Thymus (tissue), 11 donors: ENCODE measurements at regions not wholly inside any gene's neighbourhood (a gene's known extent, or its start where the extent isn't known, plus 50 kb on each side); places are given as distances from the start of the nearest gene placed in this dataset.
A peak's percentile ranks its signal among the peaks of the same experiment; 100 is the strongest.
"Not testable (repeated sequence)": the region's sequence is repeated elsewhere in the genome, so short reads cannot be mapped to it uniquely, and the experiment has no call there.

Source experiments
- DNase-seq, 9 donors: peaks; one replicate each; pipeline ENCODE4 v3.0.0-alpha.2; 2013; ENCODE audit warnings: low spot score in 9 of 9, low read depth in 6 of 9, missing footprints in 1 of 9
- H3K27ac ChIP-seq, 2 donors: one replicate each; pipeline ENCODE4 v1.5.1; 2013; ENCODE audit warnings: control low read depth in 1 of 2, low read depth in 1 of 2, low read length in 1 of 2, mild to moderate bottlenecking in 1 of 2, moderate library complexity in 1 of 2
- H3K27me3 ChIP-seq, 2 donors: one replicate each; pipeline ENCODE4 v1.5.1; 2013; ENCODE audit warnings: low read length in 1 of 2; ENCODE audit not compliant: control insufficient read depth in 2 of 2, insufficient read depth in 1 of 2
- H3K36me3 ChIP-seq, 2 donors: one replicate each; pipeline ENCODE4 v1.5.1; 2013; ENCODE audit warnings: low read length in 1 of 2, mild to moderate bottlenecking in 1 of 2, moderate library complexity in 1 of 2; ENCODE audit not compliant: control insufficient read depth in 2 of 2, insufficient read depth in 2 of 2
- H3K4me1 ChIP-seq, 2 donors: one replicate each; pipeline ENCODE4 v1.5.1; 2013; ENCODE audit warnings: low read length in 2 of 2; ENCODE audit not compliant: control insufficient read depth in 2 of 2, insufficient read depth in 2 of 2
- H3K4me3 ChIP-seq, 2 donors: one replicate each; pipeline ENCODE4 v1.5.1; 2013; ENCODE audit warnings: low read length in 2 of 2, control low read depth in 1 of 2, mild to moderate bottlenecking in 1 of 2
- H3K9me3 ChIP-seq, 2 donors: one replicate each; pipeline ENCODE4 v1.5.1; 2013; ENCODE audit warnings: low read length in 1 of 2, mild to moderate bottlenecking in 1 of 2; ENCODE audit not compliant: control insufficient read depth in 2 of 2, insufficient read depth in 1 of 2
- WGBS: extraction: QIAGEN DNeasy Blood & Tissue Kit; methylation state at CpG from one replicate; pipeline ENCODE4 v1.1.7; 2013; 5-methylcytosine and 5-hydroxymethylcytosine counted together
- donor health status: healthy.

GRCh38 chr17:69690531-69690930 lies 276.0 kb downstream of the MAP2K6 start:
- WGBS = 95% methylated on average over 1 of the region's 1 CpG
- Histone ChIP-seq H3K4me3 (no peak overlapping the region), H3K9me3 (no peaks in the 10 kb centered on the region), H3K27ac (no peak overlapping the region), H3K4me1 (no peaks in the 10 kb centered on the region), H3K27me3 (no peaks in the 10 kb centered on the region), H3K36me3 (no peaks in the 10 kb centered on the region)
- no peak for DNase-seq

- H3K4me1 ChIP-seq = no peaks in the 10 kb centered on the region
- H3K4me3 ChIP-seq = no peak overlapping the region
- no peaks in the 10 kb centered on the region for H3K27me3 ChIP-seq
- no peaks in the 10 kb centered on the region for H3K36me3 ChIP-seq
- DNase-seq = no peak
- H3K9me3 ChIP-seq = no peaks in the 10 kb centered on the region
- H3K27ac ChIP-seq = no peak overlapping the region
Measured at GRCh38 chr17:69692171-69692570, 277.7 kb downstream of the MAP2K6 start.

- Histone ChIP-seq H3K9me3 (peaks cover 0 to 9% of the 10 kb centered on the region in 2 donors), H3K27ac (no peak overlapping the region), H3K4me3 (no peak overlapping the region), H3K4me1 (no peaks in the 10 kb centered on the region), H3K27me3 (no peaks in the 10 kb centered on the region), H3K36me3 (no peaks in the 10 kb centered on the region)
- DNase-seq = no peak
- 96% methylated on average over 7 of the region's 7 CpGs for WGBS
Measured at GRCh38 chr17:69695646-69696045, 281.1 kb downstream of the MAP2K6 start.

GRCh38 chr17:69696650-69697049 lies 282.2 kb downstream of the MAP2K6 start:
- Histone ChIP-seq H3K4me1 (no peaks in the 10 kb centered on the region), H3K27ac (no peak overlapping the region), H3K36me3 (no peaks in the 10 kb centered on the region), H3K9me3 (peaks cover 0 to 9% of the 10 kb centered on the region in 2 donors), H3K4me3 (no peak overlapping the region), H3K27me3 (no peaks in the 10 kb centered on the region)
- 92% methylated on average over 1 of the region's 1 CpG for WGBS
- no peak for DNase-seq

GRCh38 chr17:69698352-69698751 lies 283.9 kb downstream of the MAP2K6 start:
- not testable (repeated sequence) for H3K36me3 ChIP-seq, H3K27me3 ChIP-seq, H3K9me3 ChIP-seq, H3K4me3 ChIP-seq, DNase-seq, H3K27ac ChIP-seq, H3K4me1 ChIP-seq

- Histone ChIP-seq H3K9me3 (peaks cover 0 to 9% of the 10 kb centered on the region in 2 donors), H3K27me3 (no peaks in the 10 kb centered on the region), H3K4me1 (peaks cover 0 to 3% of the 10 kb centered on the region in 2 donors), H3K27ac (no peak overlapping the region), H3K4me3 (no peak overlapping the region), H3K36me3 (no peaks in the 10 kb centered on the region)
- DNase-seq = no peak
- 93% methylated on average over 1 of the region's 1 CpG for WGBS
Measured at GRCh38 chr17:69702078-69702477, 287.6 kb downstream of the MAP2K6 start.

- DNase-seq = no peak
- H3K27ac ChIP-seq = no peak overlapping the region
- H3K4me1 ChIP-seq = peaks cover 0 to 3% of the 10 kb centered on the region in 2 donors
- no peak overlapping the region for H3K4me3 ChIP-seq
- no peaks in the 10 kb centered on the region for H3K9me3 ChIP-seq
- 30% methylated on average over 1 of the region's 1 CpG for WGBS
- H3K27me3 ChIP-seq = no peaks in the 10 kb centered on the region
- no peaks in the 10 kb centered on the region for H3K36me3 ChIP-seq
Measured at GRCh38 chr17:69703751-69704150, 289.3 kb downstream of the MAP2K6 start.

GRCh38 chr17:69704935-69705334 lies 290.4 kb downstream of the MAP2K6 start:
- Histone ChIP-seq H3K27me3 (no peaks in the 10 kb centered on the region), H3K36me3 (no peaks in the 10 kb centered on the region), H3K4me3 (no peak overlapping the region), H3K27ac (no peak overlapping the region), H3K4me1 (peaks cover 0 to 3% of the 10 kb centered on the region in 2 donors), H3K9me3 (no peaks in the 10 kb centered on the region)
- DNase-seq = no peak
- WGBS = 90% methylated on average over 1 of the region's 1 CpG

- no peaks in the 10 kb centered on the region for H3K36me3 ChIP-seq
- no peak overlapping the region for H3K4me3 ChIP-seq
- WGBS = 79% methylated on average over 2 of the region's 2 CpGs
- peaks cover 0 to 3% of the 10 kb centered on the region in 2 donors for H3K4me1 ChIP-seq
- no peak overlapping the region for H3K27ac ChIP-seq
- H3K9me3 ChIP-seq = no peaks in the 10 kb centered on the region
- no peaks in the 10 kb centered on the region for H3K27me3 ChIP-seq
- DNase-seq = peak in 5 of 9 donors; percentile 10 to 64 (median 31)
Measured at GRCh38 chr17:69706127-69706526, 291.6 kb downstream of the MAP2K6 start.

GRCh38 chr17:69709441-69709840 lies 294.9 kb downstream of the MAP2K6 start:
- Histone ChIP-seq H3K4me3 (no peak overlapping the region), H3K9me3 (no peaks in the 10 kb centered on the region), H3K36me3 (no peaks in the 10 kb centered on the region), H3K4me1 (peaks cover 0 to 3% of the 10 kb centered on the region in 2 donors), H3K27ac (no peak overlapping the region), H3K27me3 (no peaks in the 10 kb centered on the region)
- DNase-seq = peak in 5 of 9 donors; percentile 7 to 59 (median 26)
- 60% methylated on average over 6 of the region's 6 CpGs for WGBS
